H7 (cell line): ENCODE measurements at regions not wholly inside any gene's neighbourhood (a gene's known extent, or its start where the extent isn't known, plus 50 kb on each side); places are given as distances from the start of the nearest gene placed in this dataset.

Experiments used
- DNase-seq: peaks from one replicate; pipeline ENCODE4 v3.0.0; 2012
- H3K27me3 ChIP-seq: 2 replicates; pipeline ENCODE4 v1.6.0; 2011; ENCODE audit warnings: mild to moderate bottlenecking, low read length; ENCODE audit not compliant: control insufficient read depth, insufficient read depth
- H3K36me3 ChIP-seq: replicated peaks from 2 replicates; pipeline ENCODE4 v1.5.1; 2011; ENCODE audit warnings: low read length; ENCODE audit not compliant: control insufficient read depth, insufficient read depth
- H3K4me3 ChIP-seq: 2 replicates; pipeline ENCODE4 v1.5.1; 2011; ENCODE audit warnings: low read depth, mild to moderate bottlenecking, control low read depth, low read length, moderate library complexity; ENCODE audit not compliant: insufficient read depth

- no peak overlapping the region for H3K4me3 ChIP-seq
- DNase-seq = no peak
- H3K36me3 ChIP-seq = no peaks in the 10 kb centered on the region
- H3K27me3 ChIP-seq = no peaks in the 10 kb centered on the region
These were observed 50.2 kb upstream of the AKR1E2 start for GRCh38 chr10:4775808-4776207.

- no peaks in the 10 kb centered on the region for H3K36me3 ChIP-seq
- no peaks in the 10 kb centered on the region for H3K27me3 ChIP-seq
- H3K4me3 ChIP-seq = no peak overlapping the region
- DNase-seq = no peak
These were observed 53.8 kb upstream of the AKR1E2 start for GRCh38 chr10:4772202-4772570.

- Histone ChIP-seq H3K36me3 (no peaks in the 10 kb centered on the region), H3K4me3 (no peak overlapping the region), H3K27me3 (no peaks in the 10 kb centered on the region)
- DNase-seq = no peak
These were observed 54.3 kb upstream of the AKR1E2 start for GRCh38 chr10:4771554-4772201.

GRCh38 chr10:4770801-4771553, 55.0 kb upstream of the AKR1E2 start:
- Histone ChIP-seq H3K4me3 (no peak overlapping the region), H3K36me3 (no peaks in the 10 kb centered on the region), H3K27me3 (no peaks in the 10 kb centered on the region)
- DNase-seq = no peak

GRCh38 chr10:4768416-4768815, 57.6 kb upstream of the AKR1E2 start:
- no peaks in the 10 kb centered on the region for H3K36me3 ChIP-seq
- H3K27me3 ChIP-seq = no peaks in the 10 kb centered on the region
- no peak for DNase-seq
- no peak overlapping the region for H3K4me3 ChIP-seq

DNA sequence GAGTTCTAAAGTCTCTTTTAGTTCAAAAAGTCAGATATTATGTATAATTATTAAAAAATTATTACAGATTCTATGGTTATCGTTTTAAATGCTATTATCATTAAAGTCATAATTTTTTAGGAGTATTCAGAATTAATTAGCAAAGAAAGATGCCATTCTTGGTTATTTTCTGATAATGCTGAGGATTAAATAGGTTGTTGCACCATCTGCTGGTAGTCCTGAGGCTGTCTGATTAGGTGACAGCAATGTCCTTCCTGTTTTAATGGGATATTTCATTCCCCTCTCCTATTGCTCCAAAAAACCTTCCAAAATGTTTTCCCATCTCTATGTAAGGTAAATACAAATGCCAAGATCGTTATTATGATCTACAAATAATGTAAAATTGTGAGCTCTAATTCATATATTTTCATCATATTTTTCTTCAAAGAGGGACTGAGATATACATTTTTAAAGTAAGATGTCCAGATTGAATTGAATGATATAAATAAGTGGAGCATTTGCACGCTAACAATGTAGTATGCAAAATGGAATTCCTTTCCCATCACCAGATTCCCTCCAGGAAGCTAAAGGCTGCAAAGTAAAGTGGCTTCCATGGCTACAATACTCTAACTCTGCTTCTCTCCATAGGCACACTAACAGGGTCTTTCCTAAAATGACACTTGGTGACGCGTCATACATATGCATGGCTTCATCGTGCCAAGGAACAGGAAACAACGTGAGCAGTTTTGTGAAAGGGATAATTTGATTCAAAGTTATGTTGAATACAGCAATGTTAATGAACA, 58.8 kb upstream of the AKR1E2 start:
- H3K27me3 ChIP-seq = no peaks in the 10 kb centered on the region
- no peak overlapping the region for H3K4me3 ChIP-seq
- no peaks in the 10 kb centered on the region for H3K36me3 ChIP-seq
- DNase-seq = no peak

DNA sequence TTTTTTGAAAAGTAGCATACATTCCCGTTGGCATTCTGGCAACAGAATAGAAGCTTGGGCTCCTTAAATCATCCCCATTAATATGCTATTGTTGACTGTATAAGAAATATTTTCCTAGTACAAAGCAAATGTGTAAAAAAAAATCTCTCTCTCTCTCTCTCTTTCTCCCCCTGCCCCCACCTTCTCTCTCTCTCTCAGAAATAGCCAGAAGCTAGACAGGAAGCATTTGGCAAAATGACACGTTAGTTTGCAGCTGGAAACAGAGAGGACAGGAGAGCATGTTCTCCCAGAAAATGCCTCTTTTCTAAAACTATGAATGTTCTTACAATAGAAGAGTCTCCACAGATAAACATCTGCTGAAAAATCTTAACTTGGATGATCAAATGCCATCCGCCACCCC, 59.6 kb upstream of the AKR1E2 start:
- no peak for DNase-seq

GRCh38 chr10:4765428-4765827, 60.6 kb upstream of the AKR1E2 start:
- Histone ChIP-seq H3K27me3 (no peaks in the 10 kb centered on the region), H3K36me3 (no peaks in the 10 kb centered on the region), H3K4me3 (no peak overlapping the region)
- DNase-seq = no peak

More for the DNA sequence above, 59.6 kb upstream of the AKR1E2 start:
- no peaks in the 10 kb centered on the region for H3K36me3 ChIP-seq
- H3K27me3 ChIP-seq = no peaks in the 10 kb centered on the region
- no peak overlapping the region for H3K4me3 ChIP-seq

- Histone ChIP-seq H3K4me3 (no peak overlapping the region), H3K36me3 (no peaks in the 10 kb centered on the region), H3K27me3 (no peaks in the 10 kb centered on the region)
- no peak for DNase-seq
These were observed 62.0 kb upstream of the AKR1E2 start for GRCh38 chr10:4763960-4764428.

- H3K36me3 ChIP-seq = no peaks in the 10 kb centered on the region
- H3K27me3 ChIP-seq = no peaks in the 10 kb centered on the region
- DNase-seq = no peak
- no peak overlapping the region for H3K4me3 ChIP-seq
These were observed 62.5 kb upstream of the AKR1E2 start for GRCh38 chr10:4763513-4763912.

- Histone ChIP-seq H3K27me3 (no peaks in the 10 kb centered on the region), H3K4me3 (no peak overlapping the region), H3K36me3 (no peaks in the 10 kb centered on the region)
- DNase-seq = no peak
These were observed 67.8 kb upstream of the AKR1E2 start for GRCh38 chr10:4758256-4758655.

- no peak for DNase-seq
- Histone ChIP-seq H3K36me3 (no peaks in the 10 kb centered on the region), H3K27me3 (no peaks in the 10 kb centered on the region), H3K4me3 (no peak overlapping the region)
These were observed 70.6 kb upstream of the AKR1E2 start for GRCh38 chr10:4755286-4755989.

- H3K4me3 ChIP-seq = no peak overlapping the region
- DNase-seq = no peak
- no peaks in the 10 kb centered on the region for H3K27me3 ChIP-seq
- H3K36me3 ChIP-seq = no peaks in the 10 kb centered on the region
These were observed 71.9 kb upstream of the AKR1E2 start for GRCh38 chr10:4754143-4754542.

GRCh38 chr10:4751211-4751610, 74.8 kb upstream of the AKR1E2 start:
- DNase-seq = no peak
- Histone ChIP-seq H3K27me3 (no peaks in the 10 kb centered on the region), H3K4me3 (no peak overlapping the region), H3K36me3 (no peaks in the 10 kb centered on the region)
